IMR-90 (cell line): ENCODE measurements at regions not wholly inside any gene's neighbourhood (a gene's known extent, or its start where the extent isn't known, plus 50 kb on each side); places are given as distances from the start of the nearest gene placed in this dataset.

ENCODE experiments used
- ATAC-seq: fragments of 200-7000 bp; cut with Tn5 transposase; 2 replicates; pipeline ENCODE4 v1.9.1; 2020; ENCODE audit warnings: low read depth, mild to moderate bottlenecking, moderate library complexity
- BruUV-seq: library from RNA; stranded (reverse); fragments of 400-500 nt; replicated peaks from 2 replicates; lab custom pipeline; 2021; lab: Mats Ljungman, UMichigan
- CTCF ChIA-PET: fragments of 300-600 bp; formaldehyde crosslinking; extraction: SDS; loops from one replicate; lab custom pipeline; 2021; ENCODE audit warnings: antibody characterized with exemption; lab: Yijun Ruan, JAX
- POLR2A ChIA-PET: fragments of 300-600 bp; sonication (Branson Sonifier 250); formaldehyde crosslinking; loops from one replicate; lab custom pipeline; 2022; ENCODE audit warnings: antibody characterized with exemption; ENCODE audit not compliant: unreplicated experiment; lab: Charles Lee
- DNase-seq: peaks from one replicate; pipeline ENCODE4 v3.0.0; 2013
- H2AFZ ChIP-seq: replicated peaks from 2 replicates; pipeline ENCODE3; 2013; ENCODE audit warnings: low read length, mild to moderate bottlenecking; ENCODE audit not compliant: poor library complexity
- H2AK5ac ChIP-seq: 2 replicates; pipeline ENCODE4 v1.6.1; 2013; ENCODE audit warnings: low read depth, low read length, inconsistent platforms
- H2AK9ac ChIP-seq: replicated peaks from 2 replicates; pipeline ENCODE3; 2013; ENCODE audit warnings: mild to moderate bottlenecking, low read depth, low read length, moderate library complexity; ENCODE audit not compliant: poor library complexity
- H2BK120ac ChIP-seq: 2 replicates; pipeline ENCODE4 v1.6.1; 2013; ENCODE audit warnings: low read depth, low read length, inconsistent platforms
- H2BK15ac ChIP-seq: 3 replicates; pipeline ENCODE4 v1.6.1; 2013; ENCODE audit warnings: low read depth, low read length, inconsistent platforms
- H2BK20ac ChIP-seq: 2 replicates; pipeline ENCODE4 v1.6.1; 2013; ENCODE audit warnings: low read depth, mild to moderate bottlenecking, inconsistent platforms, low read length, moderate library complexity
- H2BK5ac ChIP-seq: 2 replicates; pipeline ENCODE4 v1.6.1; 2013; ENCODE audit warnings: mild to moderate bottlenecking, low read depth, low read length, inconsistent platforms; ENCODE audit not compliant: poor library complexity, severe bottlenecking
- H3K14ac ChIP-seq: replicated peaks from 2 replicates; pipeline ENCODE4 v1.6.1; 2013; ENCODE audit warnings: low read depth, low read length, inconsistent platforms
- H3K18ac ChIP-seq: 2 replicates; pipeline ENCODE4 v1.6.1; 2013; ENCODE audit warnings: low read depth, low read length, control low read depth
- H3K23ac ChIP-seq: 2 replicates; pipeline ENCODE4 v1.6.1; 2013; ENCODE audit warnings: low read depth, low read length, inconsistent platforms
- H3K27ac ChIP-seq: 2 replicates; pipeline ENCODE4 v1.5.1; 2013; ENCODE audit warnings: mild to moderate bottlenecking, control low read depth, low read length; ENCODE audit not compliant: insufficient read depth
- H3K27me3 ChIP-seq: 2 replicates; pipeline ENCODE4 v1.6.1; 2013; ENCODE audit warnings: low read length; ENCODE audit not compliant: control insufficient read depth, insufficient read depth
- H3K36me3 ChIP-seq: 2 replicates; pipeline ENCODE4 v1.6.1; 2013; ENCODE audit warnings: low read length, mixed read lengths; ENCODE audit not compliant: control insufficient read depth, insufficient read depth
- H3K4ac ChIP-seq: 2 replicates; pipeline ENCODE4 v1.6.1; 2013; ENCODE audit warnings: low read depth, low read length, inconsistent platforms
- H3K4me1 ChIP-seq: 2 replicates; pipeline ENCODE4 v1.6.1; 2013; ENCODE audit warnings: low read length, mixed read lengths; ENCODE audit not compliant: control insufficient read depth, insufficient read depth
- H3K4me2 ChIP-seq: 2 replicates; pipeline ENCODE4 v1.6.1; 2013; ENCODE audit warnings: low read depth, mild to moderate bottlenecking, control low read depth, low read length, moderate library complexity
- H3K4me3 ChIP-seq: 2 replicates; pipeline ENCODE4 v1.5.1; 2013; ENCODE audit warnings: low read depth, mild to moderate bottlenecking, control low read depth, low read length, moderate library complexity; ENCODE audit not compliant: insufficient read depth
- H3K56ac ChIP-seq: 2 replicates; pipeline ENCODE4 v1.6.1; 2013; ENCODE audit warnings: low read length, inconsistent platforms; ENCODE audit not compliant: insufficient read depth; ENCODE audit errors: extremely low read depth
- H3K79me1 ChIP-seq, 2 experiments: 2 replicates each; pipeline ENCODE4 v1.6.1; 2013; ENCODE audit warnings: low read length in 2 of 2, inconsistent platforms in 1 of 2, low read depth in 1 of 2
- H3K9ac ChIP-seq: 2 replicates; pipeline ENCODE4 v1.6.1; 2013; ENCODE audit warnings: low read depth, low read length, control low read depth
- H3K9me1 ChIP-seq: 2 replicates; pipeline ENCODE4 v1.6.1; 2013; ENCODE audit warnings: low read length, inconsistent platforms; ENCODE audit not compliant: insufficient read depth
- H3K9me3 ChIP-seq: 2 replicates; pipeline ENCODE4 v1.6.1; 2013; ENCODE audit warnings: low read length; ENCODE audit not compliant: control insufficient read depth, insufficient read depth
- H4K20me1 ChIP-seq: 2 replicates; pipeline ENCODE4 v1.6.1; 2013; ENCODE audit warnings: low read length, inconsistent platforms; ENCODE audit not compliant: insufficient read depth
- H4K5ac ChIP-seq: 2 replicates; pipeline ENCODE4 v1.6.1; 2013; ENCODE audit warnings: mild to moderate bottlenecking, low read depth, low read length, control low read depth
- H4K8ac ChIP-seq, 2 experiments: 2 replicates each; pipeline ENCODE4 v1.6.1; 2013; ENCODE audit warnings: low read depth in 2 of 2, low read length in 2 of 2, control low read depth in 1 of 2, inconsistent platforms in 1 of 2
- H4K91ac ChIP-seq: 2 replicates; pipeline ENCODE4 v1.6.1; 2013; ENCODE audit warnings: low read depth, low read length, inconsistent platforms; ENCODE audit not compliant: insufficient read depth
- BHLHE40 ChIP-seq: fragments of 150-350 bp; IDR thresholded peaks from 2 replicates; pipeline ENCODE4 v1.6.1; 2016; ENCODE audit warnings: mild to moderate bottlenecking, low read depth, low read length
- MAFK ChIP-seq: IDR thresholded peaks from 2 replicates; pipeline ENCODE4 v1.6.1; 2012; ENCODE audit warnings: low read depth, low read length, improper control_type of control experiment
- RFX5 ChIP-seq: IDR thresholded peaks from 2 replicates; pipeline ENCODE4 v1.8.0; 2012; ENCODE audit warnings: low read depth, mild to moderate bottlenecking, low read length, moderate library complexity
- WGBS, 2 experiments: methylation state at CpG; one replicate each; pipeline versions ENCODE4 v1.1.5 to v1.1.7; 2013; ENCODE audit warnings: missing lambda C conversion rate in 2 of 2; ENCODE audit not compliant: insufficient read length in 1 of 2; ENCODE audit errors: extremely low coverage in 2 of 2; 5-methylcytosine and 5-hydroxymethylcytosine counted together
- dilution Hi-C: fragments of 300-500 bp; cut with HindIII; formaldehyde crosslinking; loops from one replicate; pipeline ENCODE4 v1.14.3; 2018; ENCODE audit warnings: low sequenced_read_pairs; ENCODE audit not compliant: unreplicated experiment
- in situ Hi-C: fragments of 300-500 bp; cut with MboI; formaldehyde crosslinking; loops from 3 replicates; pipeline ENCODE4 v1.14.3; 2019; ENCODE audit warnings: low sequenced_read_pairs, inconsistent platforms, mixed read lengths
- intact Hi-C: fragments of 100-400 bp; cut with micrococcal nuclease; formaldehyde crosslinking; loops from 2 replicates; pipeline ENCODE4 v1.10.0; 2022
- TF ChIP-seq, protein P1 (sequence below): conservative IDR thresholded peaks from 2 replicates; pipeline ENCODE4 v1.5.1; 2012; ENCODE audit warnings: mild to moderate bottlenecking, low read depth, low read length, improper control_type of control experiment

DNA sequence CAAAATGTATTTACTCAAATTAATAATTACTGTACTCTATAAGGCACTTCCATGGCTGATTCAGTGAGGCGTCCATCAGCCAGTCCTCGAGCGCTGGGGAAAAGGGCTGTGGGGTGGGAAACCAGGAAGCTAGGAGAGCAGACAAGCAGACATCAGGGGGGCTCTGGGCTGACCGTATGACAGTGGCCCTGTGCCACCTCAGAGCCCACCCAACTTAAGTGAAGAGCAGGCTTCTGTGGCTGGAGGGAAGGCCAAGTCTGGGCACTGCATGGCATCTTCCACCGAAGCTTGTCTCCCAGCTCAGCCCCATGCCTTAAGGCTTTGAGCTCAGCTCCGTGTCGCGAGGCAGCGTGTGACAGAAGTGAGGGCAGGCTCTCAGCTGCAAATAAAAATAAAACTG, 464.5 kb upstream of the ZMIZ1 start:
- Histone ChIP-seq H2AK9ac (no peak overlapping the region), H2BK15ac (no peak overlapping the region), H3K36me3 (no peaks in the 10 kb centered on the region), H2AK5ac (no peak overlapping the region), H4K91ac (no peak overlapping the region), H3K18ac (no peak overlapping the region), H2BK120ac (no peak overlapping the region), H4K5ac (no peak overlapping the region), H3K27me3 (peaks cover 25% of the 10 kb centered on the region), H3K9me1 (no peaks in the 10 kb centered on the region), H2BK20ac (no peak overlapping the region), H3K23ac (no peak overlapping the region), H3K27ac (no peak overlapping the region), H2AFZ (no peak overlapping the region), H3K14ac (no peak overlapping the region), H4K8ac (no peak overlapping the region), H3K4me1 (no peaks in the 10 kb centered on the region), H3K9ac (no peak overlapping the region), H3K4me3 (no peak overlapping the region), H3K4me2 (no peak overlapping the region), H2BK5ac (no peak overlapping the region), H3K79me1 (no peaks in the 10 kb centered on the region), H3K9me3 (no peaks in the 10 kb centered on the region), H3K4ac (no peak overlapping the region), H4K20me1 (no peaks in the 10 kb centered on the region), H3K56ac (no peak overlapping the region)
- BruUV-seq: no TSS peak
- DNase-seq (no peak), ATAC-seq (no peak)
- TF ChIP-seq, protein P1, sequence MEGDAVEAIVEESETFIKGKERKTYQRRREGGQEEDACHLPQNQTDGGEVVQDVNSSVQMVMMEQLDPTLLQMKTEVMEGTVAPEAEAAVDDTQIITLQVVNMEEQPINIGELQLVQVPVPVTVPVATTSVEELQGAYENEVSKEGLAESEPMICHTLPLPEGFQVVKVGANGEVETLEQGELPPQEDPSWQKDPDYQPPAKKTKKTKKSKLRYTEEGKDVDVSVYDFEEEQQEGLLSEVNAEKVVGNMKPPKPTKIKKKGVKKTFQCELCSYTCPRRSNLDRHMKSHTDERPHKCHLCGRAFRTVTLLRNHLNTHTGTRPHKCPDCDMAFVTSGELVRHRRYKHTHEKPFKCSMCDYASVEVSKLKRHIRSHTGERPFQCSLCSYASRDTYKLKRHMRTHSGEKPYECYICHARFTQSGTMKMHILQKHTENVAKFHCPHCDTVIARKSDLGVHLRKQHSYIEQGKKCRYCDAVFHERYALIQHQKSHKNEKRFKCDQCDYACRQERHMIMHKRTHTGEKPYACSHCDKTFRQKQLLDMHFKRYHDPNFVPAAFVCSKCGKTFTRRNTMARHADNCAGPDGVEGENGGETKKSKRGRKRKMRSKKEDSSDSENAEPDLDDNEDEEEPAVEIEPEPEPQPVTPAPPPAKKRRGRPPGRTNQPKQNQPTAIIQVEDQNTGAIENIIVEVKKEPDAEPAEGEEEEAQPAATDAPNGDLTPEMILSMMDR: no peak
- TF ChIP-seq BHLHE40 (no peak), RFX5 (no peak), MAFK (no peak)
- dilution Hi-C loops (no loop called here), in situ Hi-C loops (no loop called here), intact Hi-C loops (no loop called here)
- ChIA-PET CTCF (no interaction called here), POLR2A (no interaction called here)
- 54% methylated on average over 2 of the region's 9 CpGs; no CpG with 5 or more reads in 1 of the 2 experiments for WGBS, 2 experiments
